ENCODE measurements at regions not wholly inside any gene's neighbourhood (a gene's known extent, or its start where the extent isn't known, plus 50 kb on each side); places are given as distances from the start of the nearest gene placed in this dataset.
A peak's percentile ranks its signal among the peaks of the same experiment; 100 is the strongest.

DNA sequence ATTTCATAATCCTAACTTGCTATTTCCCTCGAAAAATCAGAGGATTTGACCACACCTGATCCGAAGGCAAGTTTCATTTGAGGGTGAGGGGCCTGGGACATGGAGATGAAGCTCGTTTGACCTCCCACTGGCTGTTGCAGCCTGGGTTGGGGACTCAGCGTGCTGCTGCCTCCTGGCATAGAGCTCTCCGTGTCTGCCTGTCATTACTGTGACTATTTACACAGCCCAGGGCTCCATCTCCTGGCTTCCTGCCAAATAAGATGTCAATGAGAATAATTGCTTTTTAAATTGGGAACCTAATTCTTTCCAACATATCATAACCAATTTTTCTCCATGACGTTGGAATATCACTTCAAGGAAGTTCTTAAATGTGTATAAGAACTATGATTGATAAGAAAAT lies 139.3 kb upstream of the COBL start:
- no peaks in the 10 kb centered on the region for H3K36me3 ChIP-seq
- peak; percentile 87 for DNase-seq
- no peak overlapping the region for H3K4me3 ChIP-seq (ENCODE audit: low read depth, low read length)
- H3K4me1 ChIP-seq: peaks cover 14% of the 10 kb centered on the region
- TF ChIP-seq, protein P1, sequence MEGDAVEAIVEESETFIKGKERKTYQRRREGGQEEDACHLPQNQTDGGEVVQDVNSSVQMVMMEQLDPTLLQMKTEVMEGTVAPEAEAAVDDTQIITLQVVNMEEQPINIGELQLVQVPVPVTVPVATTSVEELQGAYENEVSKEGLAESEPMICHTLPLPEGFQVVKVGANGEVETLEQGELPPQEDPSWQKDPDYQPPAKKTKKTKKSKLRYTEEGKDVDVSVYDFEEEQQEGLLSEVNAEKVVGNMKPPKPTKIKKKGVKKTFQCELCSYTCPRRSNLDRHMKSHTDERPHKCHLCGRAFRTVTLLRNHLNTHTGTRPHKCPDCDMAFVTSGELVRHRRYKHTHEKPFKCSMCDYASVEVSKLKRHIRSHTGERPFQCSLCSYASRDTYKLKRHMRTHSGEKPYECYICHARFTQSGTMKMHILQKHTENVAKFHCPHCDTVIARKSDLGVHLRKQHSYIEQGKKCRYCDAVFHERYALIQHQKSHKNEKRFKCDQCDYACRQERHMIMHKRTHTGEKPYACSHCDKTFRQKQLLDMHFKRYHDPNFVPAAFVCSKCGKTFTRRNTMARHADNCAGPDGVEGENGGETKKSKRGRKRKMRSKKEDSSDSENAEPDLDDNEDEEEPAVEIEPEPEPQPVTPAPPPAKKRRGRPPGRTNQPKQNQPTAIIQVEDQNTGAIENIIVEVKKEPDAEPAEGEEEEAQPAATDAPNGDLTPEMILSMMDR (IDR thresholded peaks at IDR 0.05; ENCODE audit: low read depth, low read length): no peak
- no peaks in the 10 kb centered on the region for H3K9me3 ChIP-seq
- H3K27me3 ChIP-seq: no peaks in the 10 kb centered on the region

DNA sequence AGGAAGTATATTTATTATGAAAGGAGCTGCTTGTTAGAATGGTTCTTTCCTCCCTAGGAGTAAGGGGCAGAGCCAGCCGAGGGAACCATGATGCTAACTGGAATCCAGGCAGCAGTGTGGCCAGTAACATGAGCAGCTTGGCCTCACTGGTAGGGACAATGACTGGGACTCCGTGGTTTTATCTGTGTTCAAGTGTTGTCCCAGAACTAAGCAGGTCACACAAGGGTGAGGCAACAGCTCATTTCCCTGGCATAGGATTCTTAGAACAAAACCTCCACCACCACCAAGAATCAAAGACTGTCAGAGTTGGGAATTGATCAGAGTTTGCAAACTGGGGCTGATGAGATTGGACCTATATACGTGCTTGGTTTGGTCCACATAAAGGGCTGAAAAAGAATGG lies 138.9 kb upstream of the COBL start:
- Histone ChIP-seq H3K4me1 (peaks cover 14% of the 10 kb centered on the region), H3K27me3 (no peaks in the 10 kb centered on the region), H3K9me3 (no peaks in the 10 kb centered on the region), H3K36me3 (no peaks in the 10 kb centered on the region), H3K4me3 (ENCODE audit: low read depth, low read length) (no peak overlapping the region)
- DNase-seq: no peak
- TF ChIP-seq, protein P1 (IDR thresholded peaks at IDR 0.05; ENCODE audit: low read depth, low read length): no peak

DNA sequence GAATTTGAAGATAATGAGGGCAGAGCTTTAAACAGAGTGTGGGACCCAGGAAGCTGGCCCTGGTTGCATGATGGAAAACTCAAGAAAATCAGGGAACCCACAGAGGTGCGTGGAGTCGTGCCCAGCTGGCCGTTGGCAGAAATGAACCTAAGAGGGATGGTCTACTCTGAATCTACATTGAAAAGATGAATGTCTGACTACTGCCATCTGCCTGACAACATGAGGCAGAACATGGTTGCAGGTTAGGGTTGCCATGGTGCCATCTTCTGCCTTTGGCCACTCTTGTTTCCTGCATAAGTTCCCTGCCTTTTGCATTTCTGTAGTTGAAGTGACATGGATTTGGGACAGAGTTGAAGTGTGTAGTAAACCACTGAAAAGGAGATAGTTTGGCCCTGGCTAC lies 138.5 kb upstream of the COBL start:
- Histone ChIP-seq H3K4me1 (peaks cover 14% of the 10 kb centered on the region), H3K36me3 (no peaks in the 10 kb centered on the region), H3K4me3 (ENCODE audit: low read depth, low read length) (no peak overlapping the region), H3K27me3 (no peaks in the 10 kb centered on the region), H3K9me3 (no peaks in the 10 kb centered on the region)
- no peak for DNase-seq
- TF ChIP-seq, protein P1 (IDR thresholded peaks at IDR 0.05; ENCODE audit: low read depth, low read length): peak; percentile 27

DNA sequence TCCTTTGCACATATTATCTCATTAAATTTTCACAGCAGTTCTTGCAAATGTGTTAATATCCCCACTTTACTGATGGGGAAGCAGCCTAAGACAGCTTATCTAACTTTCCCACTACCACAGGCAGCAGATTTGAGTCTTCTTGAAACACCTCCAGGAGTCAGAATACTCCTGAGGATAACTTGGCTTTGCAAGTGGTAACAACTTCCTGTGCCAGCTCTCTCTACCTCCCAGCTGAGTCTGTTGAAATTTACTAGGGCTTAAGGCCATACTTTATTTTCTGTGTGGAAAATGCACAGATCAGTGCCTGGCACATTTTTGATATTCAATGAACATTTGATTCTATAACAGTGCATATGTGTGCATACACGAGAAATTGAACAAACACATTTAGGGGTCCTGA lies 136.1 kb upstream of the COBL start:
- H3K4me1 ChIP-seq: peaks cover 14% of the 10 kb centered on the region
- DNase-seq: no peak
- H3K4me3 ChIP-seq (ENCODE audit: low read depth, low read length): no peak overlapping the region
- no peaks in the 10 kb centered on the region for H3K36me3 ChIP-seq
- H3K9me3 ChIP-seq: no peaks in the 10 kb centered on the region
- H3K27me3 ChIP-seq: no peaks in the 10 kb centered on the region
- TF ChIP-seq, protein P1 (IDR thresholded peaks at IDR 0.05; ENCODE audit: low read depth, low read length): no peak

DNA sequence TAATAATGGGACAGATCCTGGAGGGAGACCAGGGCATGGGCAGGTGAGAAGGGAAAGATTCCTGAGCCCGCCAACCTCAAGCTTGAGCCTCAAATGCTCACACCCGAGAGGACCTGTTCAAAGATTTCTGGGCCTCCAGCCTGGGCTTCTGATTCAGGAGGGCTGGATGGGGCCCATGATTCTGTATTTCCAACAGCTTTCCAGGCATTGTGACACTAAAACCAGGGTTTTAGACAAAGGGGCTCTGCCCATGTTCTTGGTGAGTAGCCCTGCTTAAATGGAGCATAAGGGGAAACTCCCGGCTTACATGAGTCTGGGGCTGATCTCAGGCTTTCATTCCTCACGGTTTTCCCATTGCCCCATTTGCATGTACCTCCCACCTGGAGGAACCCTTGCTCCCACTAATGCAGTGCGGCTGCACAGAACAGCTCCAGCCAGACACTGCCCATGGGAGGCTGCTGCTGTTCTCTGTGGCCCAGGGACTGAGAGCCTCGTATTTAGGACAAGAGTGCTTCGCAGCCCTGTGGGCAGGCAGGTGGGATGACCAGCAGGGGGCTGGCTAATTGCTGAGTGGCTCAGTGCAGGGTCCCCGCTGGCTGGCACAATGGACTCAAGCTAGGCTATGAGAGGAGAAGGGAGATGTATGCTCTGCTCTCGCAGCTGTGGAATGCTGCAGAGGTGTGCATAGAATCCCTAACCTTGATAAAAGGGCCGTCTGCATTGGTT lies 135.3 kb upstream of the COBL start:
- TF ChIP-seq, protein P1 (IDR thresholded peaks at IDR 0.05; ENCODE audit: low read depth, low read length): peak; percentile 49
- Histone ChIP-seq H3K9me3 (no peaks in the 10 kb centered on the region), H3K36me3 (no peaks in the 10 kb centered on the region), H3K27me3 (no peaks in the 10 kb centered on the region), H3K4me3 (ENCODE audit: low read depth, low read length) (no peak overlapping the region), H3K4me1 (peaks cover 13% of the 10 kb centered on the region)
- DNase-seq: peak; percentile 34

DNA sequence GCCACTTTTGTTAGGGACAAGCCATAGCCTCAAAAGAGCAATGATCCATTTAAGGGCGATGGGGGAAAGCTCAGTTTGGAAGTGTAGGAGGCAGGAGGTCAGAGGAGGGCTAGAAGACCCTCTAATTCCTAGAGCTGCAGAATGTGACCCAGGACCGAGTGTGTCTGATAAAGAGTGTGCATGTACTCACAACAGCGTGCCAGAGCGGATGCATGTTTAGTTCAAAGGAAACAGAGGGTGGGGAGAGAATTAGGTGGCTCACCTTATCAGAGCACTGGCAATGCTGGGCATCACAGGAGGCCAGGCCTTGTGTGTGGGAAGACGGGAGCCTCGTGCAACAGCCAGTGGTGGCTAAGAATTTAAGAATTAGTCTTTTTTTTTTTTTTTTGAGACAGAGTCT lies 133.9 kb upstream of the COBL start:
- Histone ChIP-seq H3K9me3 (no peaks in the 10 kb centered on the region), H3K36me3 (no peaks in the 10 kb centered on the region), H3K27me3 (no peaks in the 10 kb centered on the region), H3K4me3 (ENCODE audit: low read depth, low read length) (no peak overlapping the region), H3K4me1 (peaks cover 4% of the 10 kb centered on the region)
- no peak for DNase-seq
- TF ChIP-seq, protein P1 (IDR thresholded peaks at IDR 0.05; ENCODE audit: low read depth, low read length): no peak

Measured in BE2C (cell line).